Activated naive CD4-positive, alpha-beta T cell treated with anti-CD3 and anti-CD28 coated beads, Interleukin-2, amount 50 U/mL, for 16 hours (primary cell): ENCODE measurements at regions not wholly inside any gene's neighbourhood (a gene's known extent, or its start where the extent isn't known, plus 50 kb on each side); places are given as distances from the start of the nearest gene placed in this dataset.

ENCODE experiments used
- DNase-seq: peaks from one replicate; pipeline ENCODE4 v3.0.0-alpha.2; 2020

GRCh38 chr21:38979271-38980121 is 173.8 kb downstream of the ETS2 start:
- DNase-seq, result no peak

- DNase-seq, result no peak
Observed at GRCh38 chr21:38976900-38977299, 171.2 kb downstream of the ETS2 start.

- no peak for DNase-seq
Observed at GRCh38 chr21:38973552-38973951, 167.8 kb downstream of the ETS2 start.

- no peak for DNase-seq
Observed at GRCh38 chr21:38972078-38972477, 166.3 kb downstream of the ETS2 start.

GRCh38 chr21:38970765-38971164 is 165.0 kb downstream of the ETS2 start:
- DNase-seq, result no peak

- no peak for DNase-seq
Observed at GRCh38 chr21:38968887-38969543, 163.3 kb downstream of the ETS2 start.

GRCh38 chr21:38965910-38966504 is 160.3 kb downstream of the ETS2 start:
- DNase-seq, result no peak

GRCh38 chr21:38965241-38965640 is 159.5 kb downstream of the ETS2 start:
- no peak for DNase-seq

GRCh38 chr21:38963006-38963405 is 157.3 kb downstream of the ETS2 start:
- DNase-seq, result no peak

- DNase-seq, result no peak
Observed at GRCh38 chr21:38960251-38960650, 154.5 kb downstream of the ETS2 start.

GRCh38 chr21:38959692-38960061 is 153.9 kb downstream of the ETS2 start:
- DNase-seq, result no peak

- DNase-seq, result no peak
Observed at GRCh38 chr21:38958940-38959691, 153.4 kb downstream of the ETS2 start.

- DNase-seq, result no peak
Observed at GRCh38 chr21:38958323-38958705, 152.6 kb downstream of the ETS2 start.

GRCh38 chr21:38957575-38958322 is 152.0 kb downstream of the ETS2 start:
- DNase-seq, result no peak

GRCh38 chr21:38956856-38957571 is 151.3 kb downstream of the ETS2 start:
- no peak for DNase-seq

GRCh38 chr21:38956521-38956855 is 150.8 kb downstream of the ETS2 start:
- DNase-seq, result no peak

- DNase-seq, result no peak
Observed at GRCh38 chr21:38956007-38956406, 150.3 kb downstream of the ETS2 start.

- DNase-seq, result no peak
Observed at GRCh38 chr21:38955495-38955894, 149.8 kb downstream of the ETS2 start.

- no peak for DNase-seq
Observed at GRCh38 chr21:38954588-38955004, 148.9 kb downstream of the ETS2 start.

GRCh38 chr21:38953516-38953915 is 147.8 kb downstream of the ETS2 start:
- no peak for DNase-seq

GRCh38 chr21:38952890-38953289 is 147.2 kb downstream of the ETS2 start:
- no peak for DNase-seq

GRCh38 chr21:38951095-38951730 is 145.5 kb downstream of the ETS2 start:
- no peak for DNase-seq
